NCI-H1092 treated with DMSO at 0.1 percent for 48 hours (cell line): ENCODE measurements at regions not wholly inside any gene's neighbourhood (a gene's known extent, or its start where the extent isn't known, plus 50 kb on each side); places are given as distances from the start of the nearest gene placed in this dataset.

Experiments
- DNase-seq: peaks from one replicate; lab custom pipeline; 2025; lab: John Stamatoyannopoulos, UW

- DNase-seq: no peak
Measured at GRCh38 chr1:193676996-193677549, 490.7 kb upstream of the B3GALT2 start.

GRCh38 chr1:193674292-193674944 lies 488.0 kb upstream of the B3GALT2 start:
- DNase-seq: no peak

GRCh38 chr1:193666485-193667083 lies 480.2 kb upstream of the B3GALT2 start:
- no peak for DNase-seq

GRCh38 chr1:193663965-193664364 lies 477.6 kb upstream of the B3GALT2 start:
- no peak for DNase-seq

GRCh38 chr1:193662030-193662429 lies 475.6 kb upstream of the B3GALT2 start:
- no peak for DNase-seq

- no peak for DNase-seq
Measured at GRCh38 chr1:193661385-193661784, 475.0 kb upstream of the B3GALT2 start.

GRCh38 chr1:193660428-193660827 lies 474.0 kb upstream of the B3GALT2 start:
- no peak for DNase-seq

- no peak for DNase-seq
Measured at GRCh38 chr1:193658691-193659090, 472.3 kb upstream of the B3GALT2 start.

- no peak for DNase-seq
Measured at GRCh38 chr1:193658081-193658480, 471.7 kb upstream of the B3GALT2 start.

GRCh38 chr1:193657552-193657951 lies 471.1 kb upstream of the B3GALT2 start:
- DNase-seq: no peak

GRCh38 chr1:193656841-193657240 lies 470.4 kb upstream of the B3GALT2 start:
- no peak for DNase-seq

- DNase-seq: no peak
Measured at GRCh38 chr1:193654951-193655735, 468.7 kb upstream of the B3GALT2 start.

GRCh38 chr1:193649587-193649986 lies 463.2 kb upstream of the B3GALT2 start:
- DNase-seq: no peak

GRCh38 chr1:193634876-193635275 lies 448.5 kb upstream of the B3GALT2 start:
- DNase-seq: no peak

- DNase-seq: no peak
Measured at GRCh38 chr1:193634470-193634869, 448.1 kb upstream of the B3GALT2 start.

- no peak for DNase-seq
Measured at GRCh38 chr1:193633991-193634390, 447.6 kb upstream of the B3GALT2 start.

- DNase-seq: no peak
Measured at GRCh38 chr1:193633093-193633492, 446.7 kb upstream of the B3GALT2 start.

- no peak for DNase-seq
Measured at GRCh38 chr1:193631306-193631705, 444.9 kb upstream of the B3GALT2 start.

GRCh38 chr1:193629875-193630274 lies 443.5 kb upstream of the B3GALT2 start:
- DNase-seq: no peak

GRCh38 chr1:193626695-193627094 lies 440.3 kb upstream of the B3GALT2 start:
- DNase-seq: no peak

GRCh38 chr1:193625255-193625654 lies 438.8 kb upstream of the B3GALT2 start:
- DNase-seq: no peak

GRCh38 chr1:193619911-193620310 lies 433.5 kb upstream of the B3GALT2 start:
- DNase-seq: no peak

GRCh38 chr1:193614817-193615216 lies 428.4 kb upstream of the B3GALT2 start:
- no peak for DNase-seq
